ENCODE measurements at regions not wholly inside any gene's neighbourhood (a gene's known extent, or its start where the extent isn't known, plus 50 kb on each side); places are given as distances from the start of the nearest gene placed in this dataset.

DNA sequence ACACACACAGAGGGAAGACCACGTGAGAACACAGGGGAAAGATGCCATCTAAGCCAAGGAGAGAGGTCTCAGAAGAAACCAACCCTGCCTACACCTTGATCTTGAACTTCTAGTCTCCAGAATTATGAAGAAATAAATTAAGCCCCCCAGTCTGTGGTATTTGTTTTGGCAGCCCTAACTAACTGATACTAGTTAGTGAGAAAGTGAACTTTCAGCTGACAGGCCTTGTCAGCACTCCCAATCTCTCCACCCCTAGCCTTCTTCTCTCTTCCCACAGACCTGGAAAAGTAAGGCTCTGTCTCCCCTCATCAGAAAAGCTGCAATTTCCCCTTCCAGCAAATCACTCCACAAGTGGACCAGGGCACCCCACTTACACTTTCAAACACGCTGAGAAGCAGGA is 108.6 kb upstream of the CDYL start:
- no peak overlapping the region for H2AFZ ChIP-seq (ENCODE audit: low read depth, low read length)
- H3K9me3 ChIP-seq (ENCODE audit: insufficient read depth, low read length): no peaks in the 10 kb centered on the region
- no peaks in the 10 kb centered on the region for H3K4me1 ChIP-seq (ENCODE audit: low read length)
- H3K4me3 ChIP-seq (ENCODE audit: low read length): no peak overlapping the region
- H3K27me3 ChIP-seq (ENCODE audit: low read depth, low read length): no peaks in the 10 kb centered on the region
- no peaks in the 10 kb centered on the region for H3K79me2 ChIP-seq (ENCODE audit: low read length)
- H3K36me3 ChIP-seq (replicated peaks; ENCODE audit: low read depth, low read length): no peaks in the 10 kb centered on the region
- no peak overlapping the region for H3K27ac ChIP-seq (ENCODE audit: low read length)
- TF ChIP-seq EZH2phosphoT487 (IDR thresholded peaks at IDR 0.05; ENCODE audit: low read depth): no peak
- TF ChIP-seq, protein P1, sequence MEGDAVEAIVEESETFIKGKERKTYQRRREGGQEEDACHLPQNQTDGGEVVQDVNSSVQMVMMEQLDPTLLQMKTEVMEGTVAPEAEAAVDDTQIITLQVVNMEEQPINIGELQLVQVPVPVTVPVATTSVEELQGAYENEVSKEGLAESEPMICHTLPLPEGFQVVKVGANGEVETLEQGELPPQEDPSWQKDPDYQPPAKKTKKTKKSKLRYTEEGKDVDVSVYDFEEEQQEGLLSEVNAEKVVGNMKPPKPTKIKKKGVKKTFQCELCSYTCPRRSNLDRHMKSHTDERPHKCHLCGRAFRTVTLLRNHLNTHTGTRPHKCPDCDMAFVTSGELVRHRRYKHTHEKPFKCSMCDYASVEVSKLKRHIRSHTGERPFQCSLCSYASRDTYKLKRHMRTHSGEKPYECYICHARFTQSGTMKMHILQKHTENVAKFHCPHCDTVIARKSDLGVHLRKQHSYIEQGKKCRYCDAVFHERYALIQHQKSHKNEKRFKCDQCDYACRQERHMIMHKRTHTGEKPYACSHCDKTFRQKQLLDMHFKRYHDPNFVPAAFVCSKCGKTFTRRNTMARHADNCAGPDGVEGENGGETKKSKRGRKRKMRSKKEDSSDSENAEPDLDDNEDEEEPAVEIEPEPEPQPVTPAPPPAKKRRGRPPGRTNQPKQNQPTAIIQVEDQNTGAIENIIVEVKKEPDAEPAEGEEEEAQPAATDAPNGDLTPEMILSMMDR (IDR thresholded peaks at IDR 0.05; ENCODE audit: low read depth, low read length): no peak
- no peaks in the 10 kb centered on the region for H4K20me1 ChIP-seq (ENCODE audit: insufficient read depth, low read length)
- no peak overlapping the region for H3K9ac ChIP-seq (ENCODE audit: low read length)
- H3K4me2 ChIP-seq (ENCODE audit: low read length): no peak overlapping the region

DNA sequence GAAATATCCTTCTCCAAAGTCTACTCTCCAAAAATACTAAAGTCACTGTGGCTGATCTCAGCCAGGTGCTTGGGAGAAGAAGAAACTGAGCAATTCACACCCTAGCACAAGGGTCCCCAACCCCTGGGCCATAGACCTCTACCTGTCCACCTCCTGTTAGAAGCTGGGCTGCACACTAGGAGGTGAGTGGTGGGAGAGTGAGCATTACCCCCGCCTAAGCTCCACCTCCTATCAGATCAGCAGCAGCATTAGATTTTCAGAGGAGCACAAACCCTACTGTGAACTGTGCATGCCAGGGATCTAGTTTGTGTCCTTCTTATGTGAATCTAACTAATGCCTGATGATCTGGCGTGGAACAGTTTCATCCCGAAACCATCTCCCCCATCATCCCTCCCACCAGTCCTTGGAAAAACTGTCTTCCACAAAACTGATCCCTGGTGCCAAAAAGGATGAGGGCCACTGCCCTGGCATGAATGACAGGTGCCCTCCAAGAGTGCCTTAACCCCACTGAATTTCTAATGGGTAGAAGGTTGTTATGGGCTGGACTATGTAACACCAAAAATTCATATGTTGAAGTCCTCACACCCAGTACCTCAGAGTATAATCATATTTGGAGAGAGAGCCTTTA is 109.2 kb upstream of the CDYL start:
- Histone ChIP-seq H3K27ac (ENCODE audit: low read length) (no peak overlapping the region), H3K27me3 (ENCODE audit: low read depth, low read length) (no peaks in the 10 kb centered on the region), H3K4me3 (ENCODE audit: low read length) (no peak overlapping the region), H3K4me1 (ENCODE audit: low read length) (no peaks in the 10 kb centered on the region), H4K20me1 (ENCODE audit: insufficient read depth, low read length) (no peaks in the 10 kb centered on the region), H3K9ac (ENCODE audit: low read length) (no peak overlapping the region), H3K79me2 (ENCODE audit: low read length) (no peaks in the 10 kb centered on the region), H2AFZ (ENCODE audit: low read depth, low read length) (no peak overlapping the region), H3K36me3 (replicated peaks; ENCODE audit: low read depth, low read length) (no peaks in the 10 kb centered on the region), H3K9me3 (ENCODE audit: insufficient read depth, low read length) (no peaks in the 10 kb centered on the region), H3K4me2 (ENCODE audit: low read length) (no peak overlapping the region)
- no peak for TF ChIP-seq EZH2phosphoT487 (IDR thresholded peaks at IDR 0.05; ENCODE audit: low read depth)
- TF ChIP-seq, protein P1 (IDR thresholded peaks at IDR 0.05; ENCODE audit: low read depth, low read length): no peak

DNA sequence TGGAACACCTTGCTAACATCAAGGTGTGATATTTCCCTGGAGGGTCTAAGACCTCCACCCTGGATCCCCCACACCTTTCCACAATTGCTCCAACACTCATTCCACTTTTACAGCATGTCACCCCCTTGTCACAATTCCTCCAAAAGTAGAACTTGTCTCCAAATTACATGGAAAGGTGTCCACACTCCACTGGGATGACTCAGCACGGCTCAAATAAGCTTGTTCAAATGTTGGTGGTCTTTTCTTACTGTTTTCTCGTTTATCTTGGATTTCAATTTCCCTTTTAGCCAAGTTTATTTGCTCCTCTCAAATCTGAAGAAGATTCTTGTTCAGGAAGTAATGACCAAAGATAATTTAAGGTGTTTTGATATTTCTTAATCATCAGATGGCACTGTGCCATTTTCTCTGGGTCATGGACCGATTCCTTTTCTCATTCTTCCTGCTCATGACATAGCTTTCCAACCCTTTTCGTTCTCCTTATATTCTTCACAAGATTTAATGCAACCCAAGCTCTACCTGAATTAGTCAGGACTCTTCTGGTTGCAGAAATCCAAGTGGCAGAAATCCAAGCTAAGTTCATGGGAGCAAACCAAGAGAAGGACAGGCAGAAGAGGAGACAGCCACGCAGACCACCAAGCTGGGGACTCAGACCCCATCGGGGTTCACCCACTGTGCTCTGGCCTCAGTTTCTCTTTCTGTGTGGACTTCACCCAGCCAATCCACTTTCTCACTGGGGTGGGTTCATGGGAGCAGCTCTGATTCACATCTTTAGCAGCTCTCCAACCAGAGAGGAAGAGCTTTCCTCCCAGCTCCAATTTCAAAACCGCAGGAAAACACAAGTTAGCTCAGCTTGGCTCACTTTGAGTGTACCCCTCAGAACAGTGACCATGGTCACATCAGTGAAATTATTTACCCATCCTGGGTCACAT is 110.5 kb upstream of the CDYL start:
- H3K9me3 ChIP-seq (ENCODE audit: insufficient read depth, low read length): no peaks in the 10 kb centered on the region
- H3K36me3 ChIP-seq (replicated peaks; ENCODE audit: low read depth, low read length): no peaks in the 10 kb centered on the region
- H3K27ac ChIP-seq (ENCODE audit: low read length): no peak overlapping the region
- H3K4me1 ChIP-seq (ENCODE audit: low read length): no peaks in the 10 kb centered on the region
- H4K20me1 ChIP-seq (ENCODE audit: insufficient read depth, low read length): no peaks in the 10 kb centered on the region
- H3K27me3 ChIP-seq (ENCODE audit: low read depth, low read length): no peaks in the 10 kb centered on the region
- H3K79me2 ChIP-seq (ENCODE audit: low read length): no peaks in the 10 kb centered on the region
- no peak overlapping the region for H3K9ac ChIP-seq (ENCODE audit: low read length)
- TF ChIP-seq, protein P1 (IDR thresholded peaks at IDR 0.05; ENCODE audit: low read depth, low read length): no peak
- TF ChIP-seq EZH2phosphoT487 (IDR thresholded peaks at IDR 0.05; ENCODE audit: low read depth): no peak
- H3K4me2 ChIP-seq (ENCODE audit: low read length): no peak overlapping the region
- no peak overlapping the region for H3K4me3 ChIP-seq (ENCODE audit: low read length)
- no peak overlapping the region for H2AFZ ChIP-seq (ENCODE audit: low read depth, low read length)

DNA sequence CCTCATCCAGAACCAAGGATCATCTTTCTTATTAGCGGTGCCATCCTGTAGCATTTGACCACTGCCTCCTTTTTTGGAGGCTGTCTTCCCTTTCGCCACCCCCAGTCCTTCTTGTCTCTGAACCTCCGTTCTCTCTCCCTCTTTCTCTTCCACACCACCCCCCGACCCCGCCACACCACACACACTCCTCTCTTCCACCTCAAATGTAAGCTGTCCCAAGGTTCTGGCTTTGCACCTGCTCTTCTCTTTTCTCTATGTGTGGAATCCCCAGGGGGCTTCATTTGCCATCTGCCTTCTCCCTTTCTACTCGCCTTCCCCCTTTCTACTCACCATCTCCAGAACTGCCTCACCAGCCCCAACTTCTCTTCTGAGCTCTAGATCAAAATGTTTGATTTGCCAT is 111.3 kb upstream of the CDYL start:
- no peak overlapping the region for H3K4me2 ChIP-seq (ENCODE audit: low read length)
- no peak overlapping the region for H3K4me3 ChIP-seq (ENCODE audit: low read length)
- H3K27ac ChIP-seq (ENCODE audit: low read length): no peak overlapping the region
- no peaks in the 10 kb centered on the region for H3K27me3 ChIP-seq (ENCODE audit: low read depth, low read length)
- H3K79me2 ChIP-seq (ENCODE audit: low read length): no peaks in the 10 kb centered on the region
- no peaks in the 10 kb centered on the region for H3K36me3 ChIP-seq (replicated peaks; ENCODE audit: low read depth, low read length)
- H3K9ac ChIP-seq (ENCODE audit: low read length): no peak overlapping the region
- TF ChIP-seq, protein P1 (IDR thresholded peaks at IDR 0.05; ENCODE audit: low read depth, low read length): no peak
- no peak for TF ChIP-seq EZH2phosphoT487 (IDR thresholded peaks at IDR 0.05; ENCODE audit: low read depth)
- no peaks in the 10 kb centered on the region for H3K4me1 ChIP-seq (ENCODE audit: low read length)
- no peak overlapping the region for H2AFZ ChIP-seq (ENCODE audit: low read depth, low read length)
- no peaks in the 10 kb centered on the region for H3K9me3 ChIP-seq (ENCODE audit: insufficient read depth, low read length)
- no peaks in the 10 kb centered on the region for H4K20me1 ChIP-seq (ENCODE audit: insufficient read depth, low read length)
